CD4-positive, alpha-beta T cell treated with Interleukin-17A for 4 hours (primary cell): ENCODE measurements at regions not wholly inside any gene's neighbourhood (a gene's known extent, or its start where the extent isn't known, plus 50 kb on each side); places are given as distances from the start of the nearest gene placed in this dataset.
A peak's percentile ranks its signal among the peaks of the same experiment; 100 is the strongest.
"Not testable (repeated sequence)": the region's sequence is repeated elsewhere in the genome, so short reads cannot be mapped to it uniquely, and the experiment has no call there.

ENCODE experiments used
- DNase-seq: peaks from one replicate; pipeline ENCODE4 v3.0.0-alpha.2; 2020; ENCODE audit warnings: mixed read lengths

GRCh38 chrX:94041881-94042280 lies 367.9 kb downstream of the FAM133A start:
- DNase-seq = no peak

- DNase-seq = no peak
Observed at GRCh38 chrX:94045724-94046123, 371.7 kb downstream of the FAM133A start.

GRCh38 chrX:94051926-94052325 lies 377.9 kb downstream of the FAM133A start:
- no peak for DNase-seq

- no peak for DNase-seq
Observed at GRCh38 chrX:94053575-94053974, 379.6 kb downstream of the FAM133A start.

- DNase-seq = no peak
Observed at GRCh38 chrX:94057385-94057784, 383.4 kb downstream of the FAM133A start.

GRCh38 chrX:94058728-94059382 lies 384.8 kb downstream of the FAM133A start:
- DNase-seq = peak; percentile 5

- no peak for DNase-seq
Observed at GRCh38 chrX:94065091-94065490, 391.1 kb downstream of the FAM133A start.

- no peak for DNase-seq
Observed at GRCh38 chrX:94089149-94089548, 415.1 kb downstream of the FAM133A start.

- DNase-seq = no peak
Observed at GRCh38 chrX:94097868-94098267, 423.9 kb downstream of the FAM133A start.

- DNase-seq = no peak
Observed at GRCh38 chrX:94107981-94108380, 434.0 kb downstream of the FAM133A start.

- no peak for DNase-seq
Observed at GRCh38 chrX:94114362-94114761, 440.4 kb downstream of the FAM133A start.

GRCh38 chrX:94121799-94122198 lies 447.8 kb downstream of the FAM133A start:
- no peak for DNase-seq

GRCh38 chrX:94123062-94123461 lies 449.1 kb downstream of the FAM133A start:
- DNase-seq = no peak

- DNase-seq = no peak
Observed at GRCh38 chrX:94162971-94163370, 489.0 kb downstream of the FAM133A start.

GRCh38 chrX:94178145-94178788 lies 504.3 kb downstream of the FAM133A start:
- DNase-seq = no peak

GRCh38 chrX:94204524-94204923 lies 530.5 kb downstream of the FAM133A start:
- no peak for DNase-seq

- DNase-seq = no peak
Observed at GRCh38 chrX:94216738-94217137, 542.7 kb downstream of the FAM133A start.

GRCh38 chrX:94252211-94252610 lies 578.2 kb downstream of the FAM133A start:
- DNase-seq = no peak

GRCh38 chrX:94256396-94256795 lies 582.4 kb downstream of the FAM133A start:
- DNase-seq = no peak

- DNase-seq = no peak
Observed at GRCh38 chrX:94265323-94265722, 591.3 kb downstream of the FAM133A start.

GRCh38 chrX:94288325-94288724 lies 614.3 kb downstream of the FAM133A start:
- no peak for DNase-seq

- DNase-seq = no peak
Observed at GRCh38 chrX:94288972-94289371, 615.0 kb downstream of the FAM133A start.

GRCh38 chrX:94302446-94302845 lies 628.4 kb downstream of the FAM133A start:
- DNase-seq = no peak

GRCh38 chrX:94329182-94329581 lies 655.2 kb downstream of the FAM133A start:
- no peak for DNase-seq

GRCh38 chrX:94341730-94342129 lies 667.7 kb downstream of the FAM133A start:
- not testable (repeated sequence) for DNase-seq
